Spleen (tissue), 7 donors: ENCODE measurements at regions not wholly inside any gene's neighbourhood (a gene's known extent, or its start where the extent isn't known, plus 50 kb on each side); places are given as distances from the start of the nearest gene placed in this dataset.

ENCODE experiments used
- POLR2A ChIP-seq, 3 donors: fragments of 450-650 bp; IDR thresholded peaks; one replicate each; pipeline ENCODE4 v1.5.1; 2017; ENCODE audit warnings: antibody characterized with exemption in 3 of 3, mild to moderate bottlenecking in 1 of 3
- POLR2AphosphoS5 ChIP-seq, 3 donors: sonication (generic); formaldehyde crosslinking; IDR thresholded peaks; one replicate each; pipeline ENCODE4 v1.5.1; 2017; ENCODE audit warnings: antibody characterized with exemption in 3 of 3
- TF ChIP-seq, protein P1 (sequence below), 11 experiments: fragments of 200-600 bp in 7 of 11; fragments of 450-650 bp in 4 of 11; sonication (generic) in 4 of 11; IDR thresholded peaks in 8 of 11; conservative IDR thresholded peaks in 3 of 11; 1 replicate in 7 of 11; 2 replicates in 4 of 11; pipeline versions ENCODE4 v1.4.0 to v1.8.0; 2016 to 2021; ENCODE audit warnings: antibody characterized with exemption in 11 of 11, inconsistent platforms in 4 of 11, mild to moderate bottlenecking in 1 of 11
- donor health status: DM: no; HTN: no; CAD: no; lungs with moderate emphysema.
- donor health status: DM: no; HTN: no; CAD: no.
- donor health status: DM: no; HTN: no; CAD: no.

DNA sequence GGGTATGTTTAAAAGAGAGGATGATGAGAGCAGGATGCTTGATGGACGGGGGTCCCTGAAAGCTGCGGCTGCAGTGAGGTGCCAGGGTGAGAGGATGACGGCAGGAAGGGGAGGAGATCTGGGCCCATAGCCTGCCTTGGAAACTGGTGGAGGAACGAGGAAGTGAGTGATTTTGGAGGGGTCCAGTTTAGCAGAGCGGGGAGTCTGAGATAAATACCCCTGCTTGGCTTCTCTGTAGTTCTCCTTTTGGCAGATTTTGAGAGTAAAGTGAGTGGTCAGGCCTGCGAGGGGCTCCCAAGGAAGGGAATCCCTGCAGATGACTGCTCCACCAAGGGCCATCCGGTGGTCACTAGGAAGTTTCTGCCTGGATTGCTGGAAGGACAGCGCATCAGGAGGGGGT lies 98.5 kb upstream of the PTCH1 start:
- TF ChIP-seq, protein P1, sequence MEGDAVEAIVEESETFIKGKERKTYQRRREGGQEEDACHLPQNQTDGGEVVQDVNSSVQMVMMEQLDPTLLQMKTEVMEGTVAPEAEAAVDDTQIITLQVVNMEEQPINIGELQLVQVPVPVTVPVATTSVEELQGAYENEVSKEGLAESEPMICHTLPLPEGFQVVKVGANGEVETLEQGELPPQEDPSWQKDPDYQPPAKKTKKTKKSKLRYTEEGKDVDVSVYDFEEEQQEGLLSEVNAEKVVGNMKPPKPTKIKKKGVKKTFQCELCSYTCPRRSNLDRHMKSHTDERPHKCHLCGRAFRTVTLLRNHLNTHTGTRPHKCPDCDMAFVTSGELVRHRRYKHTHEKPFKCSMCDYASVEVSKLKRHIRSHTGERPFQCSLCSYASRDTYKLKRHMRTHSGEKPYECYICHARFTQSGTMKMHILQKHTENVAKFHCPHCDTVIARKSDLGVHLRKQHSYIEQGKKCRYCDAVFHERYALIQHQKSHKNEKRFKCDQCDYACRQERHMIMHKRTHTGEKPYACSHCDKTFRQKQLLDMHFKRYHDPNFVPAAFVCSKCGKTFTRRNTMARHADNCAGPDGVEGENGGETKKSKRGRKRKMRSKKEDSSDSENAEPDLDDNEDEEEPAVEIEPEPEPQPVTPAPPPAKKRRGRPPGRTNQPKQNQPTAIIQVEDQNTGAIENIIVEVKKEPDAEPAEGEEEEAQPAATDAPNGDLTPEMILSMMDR (IDR thresholded peaks at IDR 0.05 in 8 of 11, conservative IDR thresholded peaks at IDR 0.05 in 3 of 11): no peak
- TF ChIP-seq POLR2AphosphoS5 (IDR thresholded peaks at IDR 0.05) (no peak), POLR2A (IDR thresholded peaks at IDR 0.05) (no peak)
